GM21423 (cell line): ENCODE measurements at regions not wholly inside any gene's neighbourhood (a gene's known extent, or its start where the extent isn't known, plus 50 kb on each side); places are given as distances from the start of the nearest gene placed in this dataset.
"Not testable (repeated sequence)": the region's sequence is repeated elsewhere in the genome, so short reads cannot be mapped to it uniquely, and the experiment has no call there.

ENCODE experiments used
- ATAC-seq: cut with Tn5 transposase; IDR thresholded peaks from one replicate; pipeline ENCODE4 v1.9.1; 2021; ENCODE audit warnings: mild to moderate bottlenecking, moderate library complexity; ENCODE audit not compliant: unreplicated experiment

DNA sequence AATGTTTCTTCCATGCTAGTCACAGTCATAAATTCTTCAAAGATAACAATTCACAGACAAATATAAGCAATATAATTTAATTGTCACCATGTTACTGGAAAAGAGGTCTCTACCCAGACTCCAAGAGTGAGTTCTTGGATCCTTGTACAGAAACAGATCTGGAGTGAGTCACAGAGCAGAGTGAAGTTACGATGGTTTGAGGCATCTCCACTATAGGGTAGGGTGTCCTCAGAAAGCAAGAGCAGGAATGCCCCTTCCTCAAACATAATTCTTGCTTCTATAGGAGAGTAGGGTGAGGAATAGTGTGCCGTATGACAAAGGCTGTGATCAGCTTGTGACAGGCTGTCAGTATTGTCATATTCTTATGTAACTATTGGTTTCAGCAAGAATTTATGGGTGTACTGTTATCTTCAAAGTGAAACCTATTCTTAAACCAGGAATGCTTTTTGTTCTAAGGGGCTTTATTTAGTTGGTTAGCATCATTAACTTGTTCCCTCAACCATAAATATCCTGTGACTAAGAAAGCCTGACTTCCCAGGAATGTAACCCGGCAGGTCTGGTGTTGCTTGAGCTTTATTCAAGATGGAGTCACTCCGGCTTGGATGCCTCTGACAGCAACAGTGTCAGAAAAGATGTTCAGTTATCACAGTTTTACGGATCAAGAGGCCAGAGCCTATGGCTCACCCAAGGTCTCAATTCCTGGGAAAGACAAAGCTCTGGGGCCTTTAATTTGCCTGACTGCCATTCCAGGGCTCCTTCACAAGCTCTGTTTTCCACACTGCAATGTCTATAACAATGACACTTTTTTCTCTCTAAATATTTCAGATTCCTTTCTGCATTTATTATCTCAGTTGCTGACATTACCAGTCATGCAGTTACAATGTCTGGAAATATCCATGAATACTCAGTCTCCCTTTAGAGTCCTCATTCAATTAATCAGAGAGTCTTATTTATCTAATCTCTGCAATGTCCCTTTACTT, 298.6 kb downstream of the C6orf118 start:
- ATAC-seq = no peak

DNA sequence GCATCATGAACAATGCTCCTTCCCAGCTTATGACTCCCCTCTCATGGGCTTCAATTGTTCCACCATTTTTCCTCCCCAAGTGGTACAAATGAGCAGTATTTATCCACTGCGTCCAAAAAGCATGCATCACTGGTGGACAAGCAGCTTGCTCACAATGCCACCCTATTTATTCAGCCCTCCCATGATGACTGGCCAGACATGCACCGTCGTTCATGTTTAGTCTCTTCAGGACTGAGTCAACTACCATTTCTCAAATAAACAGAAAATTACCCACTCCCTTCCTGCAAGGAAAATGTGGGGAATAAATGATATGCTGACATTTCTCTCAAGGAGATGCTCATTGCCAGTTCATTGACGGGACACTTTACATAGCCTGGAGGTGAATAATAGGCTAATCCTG, 300.4 kb downstream of the C6orf118 start:
- no peak for ATAC-seq

DNA sequence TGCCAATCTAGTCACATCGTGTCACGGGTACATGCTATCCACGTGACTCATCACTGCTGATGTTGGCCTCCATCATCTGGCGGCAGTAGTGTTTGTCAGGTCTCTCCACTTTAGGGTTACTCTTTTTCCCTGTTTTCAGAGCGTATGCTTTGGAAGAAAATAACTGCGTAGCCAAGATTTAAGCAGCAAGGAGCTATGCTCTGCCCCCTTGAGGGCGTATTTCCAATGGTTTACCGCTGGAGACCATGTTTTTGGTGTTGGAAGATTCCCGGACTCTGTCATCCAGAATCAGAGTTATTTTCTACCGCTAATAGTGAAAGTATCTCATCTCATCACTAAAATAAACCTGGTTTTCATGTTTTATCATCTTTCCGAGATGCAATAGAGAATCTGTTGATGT, 306.5 kb downstream of the C6orf118 start:
- ATAC-seq = no peak

DNA sequence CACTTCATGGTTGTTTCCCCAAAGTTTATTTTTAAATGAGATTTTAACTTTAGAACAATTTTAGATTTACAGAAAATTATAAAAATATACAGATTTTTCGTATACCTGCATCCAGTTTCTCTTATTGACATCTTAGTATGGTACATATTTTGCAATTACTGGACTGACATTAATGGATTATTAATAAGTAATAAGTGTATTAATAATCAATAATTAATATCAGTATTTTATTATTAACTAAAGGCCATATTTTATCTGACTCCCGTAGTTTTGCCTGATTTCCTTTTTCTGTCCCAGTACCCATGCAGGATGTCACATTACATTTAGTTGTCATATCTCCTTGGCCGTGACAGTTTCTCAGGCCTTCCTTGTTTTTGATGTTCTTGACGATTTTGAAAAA, 307.0 kb downstream of the C6orf118 start:
- ATAC-seq = no peak

DNA sequence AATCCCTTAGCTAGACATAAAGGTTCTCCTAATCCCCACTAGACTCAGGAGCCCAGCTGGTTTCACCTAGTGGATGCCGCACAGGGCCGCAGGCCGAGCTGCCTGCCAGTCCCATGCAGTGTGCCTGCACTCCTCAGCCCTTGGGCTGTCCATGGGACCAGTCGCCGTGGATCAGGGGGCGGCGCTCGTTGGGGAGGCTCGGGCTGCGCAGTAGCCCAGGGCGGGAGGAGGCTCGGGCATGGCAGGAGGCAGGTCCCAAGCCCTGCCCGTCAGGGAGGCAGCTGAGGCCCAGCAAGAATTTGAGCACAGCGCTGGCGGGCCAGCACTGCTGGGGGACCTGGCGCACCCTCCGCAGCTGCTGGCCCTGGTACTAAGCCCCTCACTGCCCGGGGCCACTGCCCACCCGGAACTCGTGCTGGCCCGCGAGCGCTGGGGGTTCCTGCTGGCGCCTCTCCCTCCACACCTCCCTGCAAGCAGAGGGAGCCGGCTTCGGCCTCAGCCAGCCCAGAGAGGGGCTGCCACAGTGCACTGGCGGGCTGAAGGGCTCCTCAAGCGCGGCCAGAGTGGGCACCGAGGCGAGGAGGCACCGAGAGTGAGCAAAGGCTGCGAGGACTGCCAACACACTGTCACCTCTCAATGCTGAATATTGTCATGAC, 307.8 kb downstream of the C6orf118 start:
- ATAC-seq = no peak

DNA sequence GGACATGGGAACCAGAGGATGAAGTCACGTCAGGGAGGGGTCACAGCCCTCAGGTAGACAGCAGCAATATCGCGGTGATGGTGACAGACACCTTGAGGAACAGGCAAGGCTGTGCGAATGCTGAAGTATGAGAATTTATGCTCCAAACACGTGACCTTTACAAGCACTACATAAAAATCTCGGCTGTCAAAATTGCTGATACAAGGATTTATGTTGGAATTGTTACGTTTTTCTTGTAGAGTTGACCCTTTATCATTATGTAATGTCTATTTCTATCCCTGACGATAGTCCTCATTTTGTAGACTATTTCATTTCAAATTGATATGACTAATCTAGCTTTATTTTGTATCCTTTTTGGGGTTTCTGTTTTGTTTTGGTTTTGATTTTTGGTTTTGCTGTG, 311.1 kb downstream of the C6orf118 start:
- ATAC-seq = no peak

DNA sequence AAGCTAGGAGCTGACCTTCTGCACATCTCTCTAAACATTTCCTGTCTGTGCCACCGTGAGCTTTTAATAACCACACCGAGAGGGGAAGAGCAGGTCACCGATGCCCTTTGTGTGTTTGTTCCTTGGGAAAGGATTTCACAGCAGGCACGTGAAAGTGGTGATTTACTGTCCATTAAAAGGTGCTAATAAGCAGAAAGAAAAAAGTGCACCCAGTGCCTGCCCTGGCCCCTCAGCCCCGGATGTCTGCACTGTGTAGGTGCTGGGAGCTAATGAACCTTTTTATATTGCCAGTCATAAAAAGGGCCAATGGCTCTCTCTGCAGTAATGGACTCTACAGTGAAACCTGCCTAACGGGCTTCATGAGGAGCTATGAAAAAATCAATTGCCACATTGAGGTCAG, 312.6 kb downstream of the C6orf118 start:
- no peak for ATAC-seq

DNA sequence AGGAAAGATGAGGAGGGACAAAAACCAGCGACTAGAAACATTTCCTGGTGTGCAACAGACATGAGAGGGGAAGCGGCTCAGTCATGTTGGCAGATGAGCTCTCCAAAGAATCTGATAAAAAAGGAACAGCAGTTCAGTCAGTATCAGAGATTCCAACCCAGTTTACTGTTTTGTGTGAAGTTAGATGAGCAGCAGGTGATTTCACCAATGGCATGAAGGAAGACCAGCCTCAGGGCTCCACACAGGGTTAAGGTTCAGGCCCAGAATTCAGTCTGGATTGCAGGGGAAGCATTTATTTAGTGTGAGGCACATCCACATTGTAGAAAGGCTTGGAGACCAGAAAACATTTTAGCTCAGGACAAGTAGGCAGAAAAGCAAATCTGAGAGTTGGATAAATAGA, 317.8 kb downstream of the C6orf118 start:
- no peak for ATAC-seq

DNA sequence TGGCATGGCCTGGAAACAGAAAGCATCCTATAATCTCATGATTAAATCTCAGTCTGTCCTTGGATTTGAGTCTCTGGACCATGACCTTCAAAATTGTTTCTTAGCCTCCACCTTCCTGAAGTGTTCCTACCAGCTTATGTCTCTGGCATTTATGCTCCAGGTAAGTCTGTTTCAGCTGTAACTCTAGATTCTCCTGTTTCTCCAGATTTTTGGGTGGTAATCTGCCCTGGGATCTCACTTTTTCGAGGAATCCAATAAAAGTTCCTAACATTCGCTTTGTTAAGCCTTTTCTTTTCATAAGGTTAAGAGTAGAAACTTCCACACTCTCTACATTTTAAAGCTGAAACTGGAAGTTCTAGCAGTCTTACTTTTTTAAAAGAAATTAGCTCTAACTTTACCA, 318.5 kb downstream of the C6orf118 start:
- no peak for ATAC-seq

DNA sequence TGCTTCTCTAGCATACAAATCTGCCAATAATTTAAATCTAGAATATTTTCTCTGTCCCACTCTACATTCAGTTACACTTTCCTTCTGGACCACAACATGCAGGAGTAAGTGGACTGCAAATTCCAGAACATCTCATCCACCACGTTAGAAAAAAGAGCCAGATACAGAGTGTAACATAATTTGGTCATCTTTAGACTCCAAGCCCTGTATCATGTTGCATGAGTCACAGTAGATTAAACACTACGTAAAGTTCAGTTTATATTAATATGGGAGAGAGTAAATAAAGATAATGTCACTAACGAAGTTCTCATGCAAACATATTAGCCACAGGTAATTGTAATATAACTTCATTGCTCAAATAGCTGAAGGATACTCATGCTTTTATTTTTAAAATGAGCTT, 327.0 kb downstream of the C6orf118 start:
- ATAC-seq = no peak

DNA sequence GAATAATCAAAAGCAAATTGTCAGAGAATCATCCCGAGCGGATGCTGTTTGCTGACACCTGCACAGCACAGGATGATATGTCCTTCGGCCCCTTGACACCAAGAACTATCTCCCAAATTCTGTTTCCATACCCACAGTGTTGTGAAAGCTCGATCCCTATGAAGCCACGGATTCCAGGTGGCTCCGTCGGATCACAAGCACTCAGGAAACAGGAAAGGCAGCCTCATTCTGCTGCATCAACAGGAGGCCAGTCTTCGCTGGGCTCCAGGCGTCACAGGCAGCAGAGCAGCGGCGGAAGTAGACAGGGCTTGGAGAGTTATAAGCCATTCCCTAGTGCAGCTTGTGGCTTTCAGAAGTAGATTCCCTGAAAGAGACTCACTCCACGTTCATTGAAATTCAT, 342.3 kb downstream of the C6orf118 start:
- no peak for ATAC-seq

DNA sequence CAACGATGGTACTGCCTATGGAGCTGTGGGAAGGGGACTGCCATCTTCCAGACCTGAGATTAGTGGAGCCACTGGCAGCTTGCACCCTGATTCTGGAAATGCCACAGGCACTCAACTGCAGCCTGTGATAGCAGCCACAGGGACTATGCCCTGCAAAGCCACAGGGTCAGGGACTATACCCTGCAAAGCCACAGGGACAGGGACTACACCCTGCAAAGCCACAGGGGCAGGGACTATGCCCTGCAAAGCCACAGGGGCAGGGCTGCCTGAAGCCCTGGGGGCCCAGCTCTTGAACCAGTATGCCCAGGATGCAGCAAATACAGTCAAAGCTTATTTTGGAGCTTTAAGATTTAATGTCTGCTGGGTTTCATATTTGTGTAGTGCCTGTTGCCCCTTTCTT, 346.6 kb downstream of the C6orf118 start:
- no peak for ATAC-seq

DNA sequence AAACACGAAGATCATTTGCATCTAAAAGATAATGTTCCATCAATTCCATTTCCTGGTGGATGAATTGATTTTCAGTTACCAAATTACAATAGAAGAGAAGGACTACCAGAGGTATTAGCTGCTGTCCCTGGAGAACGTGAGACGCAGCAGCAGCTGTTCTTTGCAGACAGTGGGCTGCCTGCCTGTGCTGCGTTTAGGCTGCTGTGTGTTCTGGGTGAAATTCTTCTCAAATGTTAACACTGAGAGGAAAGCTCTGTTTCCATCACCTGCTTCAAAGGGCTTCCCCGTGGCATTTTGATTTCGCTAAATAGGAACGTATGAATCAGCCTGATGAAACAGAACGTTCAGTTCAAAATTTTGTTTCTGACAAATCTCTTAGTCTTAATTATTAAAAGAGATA, 362.2 kb downstream of the C6orf118 start:
- ATAC-seq = no peak

DNA sequence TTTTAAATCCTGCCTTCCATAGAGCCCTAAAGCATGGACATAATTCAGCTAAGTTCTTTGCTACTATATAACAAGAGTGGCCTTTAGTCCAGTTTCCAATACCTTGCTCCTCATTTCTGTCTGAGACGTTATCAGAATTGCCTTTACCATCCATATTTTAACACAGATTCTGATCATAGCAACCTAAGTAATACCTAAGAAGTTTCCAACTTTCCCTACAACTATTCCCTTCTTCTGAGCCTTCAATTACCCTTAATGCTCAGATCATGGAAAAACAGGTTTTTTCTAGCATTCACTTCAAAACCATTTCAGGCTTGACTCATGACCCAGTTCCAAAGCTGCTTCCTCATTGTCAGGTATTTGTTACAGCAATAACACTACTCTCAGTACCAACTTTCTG, 367.1 kb downstream of the C6orf118 start:
- ATAC-seq = no peak

DNA sequence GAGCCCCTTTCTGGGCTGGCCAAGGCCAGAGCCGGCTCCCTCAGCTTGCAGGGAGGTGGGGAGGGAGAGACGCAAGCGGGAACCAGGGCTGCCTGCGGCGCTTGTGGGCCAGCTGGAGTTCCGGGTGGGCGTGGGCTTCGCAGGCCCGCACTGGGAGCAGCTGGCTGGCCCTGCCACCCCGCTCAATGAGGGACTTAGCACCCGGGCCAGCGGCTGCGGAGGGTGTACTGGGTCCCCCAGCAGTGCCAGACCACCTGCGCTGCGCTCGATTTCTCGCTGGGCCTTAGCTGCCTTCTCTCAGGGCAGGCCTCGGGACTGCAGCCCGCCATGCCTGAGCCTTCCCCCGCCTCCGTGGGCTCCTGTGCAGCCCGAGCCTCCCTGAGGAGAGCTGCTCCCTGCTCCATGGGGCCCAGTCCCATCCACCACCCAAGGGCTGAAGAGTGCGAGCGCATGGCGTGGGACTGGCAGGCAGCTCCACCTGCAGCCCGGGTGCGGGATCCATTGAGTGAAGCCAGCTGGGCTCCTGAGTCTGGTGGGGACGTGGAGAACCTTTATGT, 376.1 kb downstream of the C6orf118 start:
- ATAC-seq = not testable (repeated sequence)

DNA sequence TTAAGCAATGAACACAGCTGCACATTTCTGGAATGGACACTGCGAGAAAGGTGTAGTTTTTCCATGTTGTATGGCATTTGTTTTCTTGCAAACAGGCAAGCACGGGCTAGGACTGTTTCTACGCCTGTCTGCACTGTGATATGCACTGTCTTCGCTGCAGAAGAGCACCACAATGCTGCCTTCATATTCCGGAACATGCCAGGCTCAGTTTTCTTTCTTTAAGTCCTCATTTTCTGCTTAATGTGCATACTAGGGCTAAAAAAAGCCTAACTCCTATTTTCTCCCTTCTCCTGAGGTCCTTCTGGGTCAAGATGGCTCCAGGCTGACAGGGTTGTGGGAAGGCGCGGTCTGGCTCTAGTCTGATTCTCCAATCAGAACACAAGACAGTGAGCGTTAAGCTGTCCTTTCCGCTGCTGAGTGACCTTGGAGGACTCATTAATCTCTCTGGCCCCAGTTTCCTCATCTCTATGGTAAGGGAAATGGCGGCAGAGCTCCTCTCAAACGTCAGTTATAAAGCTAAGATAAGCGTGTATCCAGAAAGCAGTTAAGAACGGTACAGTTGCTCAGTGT, 379.9 kb downstream of the C6orf118 start:
- no peak for ATAC-seq

DNA sequence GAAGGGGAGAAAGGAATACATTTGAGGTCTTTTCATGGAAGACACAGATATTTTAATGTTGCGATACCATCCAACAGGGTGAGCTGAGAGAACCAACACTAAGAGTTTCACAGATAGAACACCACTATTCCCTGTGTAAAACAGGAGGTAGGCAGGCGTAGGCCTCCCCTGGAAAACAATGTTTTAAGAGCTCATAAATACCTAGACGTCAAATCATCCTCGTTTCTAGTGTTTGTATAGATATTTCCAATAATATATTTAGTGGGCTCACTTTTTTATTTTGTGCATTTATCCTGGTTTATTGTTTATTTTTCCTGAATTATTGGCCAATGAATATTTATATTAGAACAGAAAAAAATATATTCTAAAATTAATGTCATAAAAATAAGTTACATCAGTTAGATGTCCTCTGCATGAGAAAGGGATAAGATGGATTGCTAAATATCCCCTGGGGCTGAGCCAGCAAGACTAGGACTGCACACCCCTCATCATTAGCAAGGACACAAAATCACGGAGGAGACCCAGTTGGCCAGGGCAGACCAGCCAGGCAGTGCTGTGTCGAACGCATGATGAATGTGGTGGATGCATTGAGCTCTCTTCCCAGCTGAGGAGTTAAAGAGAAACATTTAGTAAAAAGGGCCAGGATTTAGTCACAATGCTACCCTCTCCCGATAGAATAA, 380.5 kb downstream of the C6orf118 start:
- no peak for ATAC-seq

DNA sequence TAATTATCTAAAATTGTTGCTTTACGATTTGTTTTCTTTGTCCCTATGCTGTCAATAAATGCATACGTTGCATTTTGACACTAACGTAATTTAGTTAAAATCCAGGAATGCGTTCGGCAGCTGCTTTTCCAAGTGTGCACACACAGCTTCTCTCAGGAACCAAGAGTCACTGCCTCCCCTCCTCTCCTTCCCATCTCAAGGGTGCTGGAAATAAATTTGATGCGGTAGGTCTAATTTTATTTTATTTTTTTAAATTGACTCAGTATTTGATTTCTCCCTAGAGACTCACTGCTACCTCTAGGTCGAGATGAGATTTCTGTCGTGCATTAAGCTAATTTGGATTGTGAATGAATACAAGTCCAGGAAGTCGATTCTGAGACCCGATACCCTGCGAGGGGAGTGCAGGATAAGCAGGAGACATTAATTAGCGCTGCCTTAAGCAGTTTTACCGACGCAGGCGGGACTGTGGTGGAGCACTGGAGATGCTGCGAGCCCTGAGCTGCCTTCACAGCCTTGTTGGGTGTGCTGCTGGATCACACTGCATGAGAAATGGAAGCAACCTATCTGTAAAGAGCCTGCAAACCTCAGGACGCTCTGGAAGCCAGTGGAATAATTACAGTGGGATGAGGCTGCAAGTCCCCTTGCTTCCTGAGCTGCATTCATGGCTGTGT, 381.2 kb downstream of the C6orf118 start:
- no peak for ATAC-seq

DNA sequence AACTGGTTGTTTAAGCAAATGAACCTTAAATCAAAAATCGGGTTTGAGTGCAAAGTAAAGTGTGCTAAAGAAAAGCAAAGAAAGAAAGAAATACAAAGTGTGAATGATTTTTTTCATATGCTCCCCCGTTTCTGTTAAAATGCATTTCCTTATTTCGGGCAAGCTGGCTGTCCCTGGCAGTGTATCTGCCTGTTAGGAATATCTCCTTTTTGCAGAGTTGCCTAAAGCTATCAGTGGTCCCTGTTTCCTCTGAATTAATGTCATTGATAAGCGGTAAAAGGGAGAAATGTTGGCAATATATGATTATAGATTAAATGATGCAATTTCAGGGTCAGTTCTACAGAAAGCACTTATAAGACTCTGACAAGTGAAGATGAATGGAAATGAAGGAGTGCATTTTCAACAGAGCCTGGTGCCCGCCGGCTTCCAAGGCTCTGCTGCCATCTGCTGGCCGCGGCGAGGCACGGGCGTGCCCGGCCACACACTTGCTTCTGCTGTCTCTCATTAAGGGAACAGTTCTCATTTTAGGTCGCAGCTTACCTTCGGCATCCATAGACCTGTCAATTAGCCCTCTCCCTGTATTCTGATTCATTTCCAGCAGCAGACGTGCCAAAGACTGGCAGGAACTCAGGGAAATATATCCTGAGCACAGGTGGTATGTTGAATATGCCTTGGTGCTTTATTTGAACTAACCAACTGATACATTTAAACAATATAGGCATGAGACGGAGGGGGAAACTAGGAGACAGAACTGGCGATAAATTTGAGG, 381.9 kb downstream of the C6orf118 start:
- ATAC-seq = peak; percentile 96

DNA sequence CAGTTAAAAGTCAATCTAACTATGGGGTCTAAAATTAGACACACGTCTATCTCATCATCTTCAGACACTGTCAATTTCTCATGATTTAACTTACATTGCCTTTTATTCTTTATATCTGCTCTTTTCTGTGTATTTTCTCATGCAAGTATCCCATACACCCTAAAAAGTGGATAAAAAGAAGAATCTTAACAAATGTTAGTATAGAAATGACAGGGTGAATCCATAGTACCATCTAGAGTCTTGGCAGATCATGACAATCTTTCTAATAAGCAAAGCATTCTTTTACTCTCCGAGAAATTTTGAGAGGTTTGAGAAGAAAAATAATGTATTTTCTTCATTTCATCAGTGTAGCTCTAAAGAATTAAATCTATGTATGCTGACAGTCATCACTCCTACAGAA, 382.7 kb downstream of the C6orf118 start:
- ATAC-seq = no peak
